HL-60 (cell line): ENCODE measurements at regions not wholly inside any gene's neighbourhood (a gene's known extent, or its start where the extent isn't known, plus 50 kb on each side); places are given as distances from the start of the nearest gene placed in this dataset.
"Not testable (repeated sequence)": the region's sequence is repeated elsewhere in the genome, so short reads cannot be mapped to it uniquely, and the experiment has no call there.

Experiments
- DNase-seq, 2 experiments: peaks; one replicate each; pipeline ENCODE4 v3.0.0-alpha.2; 2010 to 2020; ENCODE audit warnings: low read depth in 1 of 2, low spot score in 1 of 2
- H3K27ac ChIP-seq: fragments of 250-450 bp; sonication (Bioruptor Pico); replicated peaks from 2 replicates; pipeline ENCODE4 v1.5.1; 2020; ENCODE audit warnings: mild to moderate bottlenecking, moderate library complexity
- H3K27me3 ChIP-seq: fragments of 250-450 bp; sonication (Bioruptor Pico); 2 replicates; pipeline ENCODE4 v1.5.1; 2021; ENCODE audit warnings: mild to moderate bottlenecking, moderate library complexity; ENCODE audit not compliant: insufficient read depth, poor library complexity, severe bottlenecking
- H3K4me3 ChIP-seq: replicated peaks from 2 replicates; pipeline ENCODE4 v1.5.1; 2011; ENCODE audit warnings: mild to moderate bottlenecking, control low read depth, low read length; ENCODE audit not compliant: insufficient read depth
- CTCF ChIP-seq: IDR thresholded peaks from one replicate; pipeline ENCODE4 v1.5.1; 2011; ENCODE audit warnings: low read length, control low read depth, inconsistent platforms; ENCODE audit not compliant: insufficient read depth
- GABPA ChIP-seq: IDR thresholded peaks from 2 replicates; pipeline ENCODE4 v1.6.1; 2012; ENCODE audit warnings: low read depth
- POLR2AphosphoS5 ChIP-seq: IDR thresholded peaks from 2 replicates; pipeline ENCODE4 v1.6.1; 2012; ENCODE audit warnings: low read depth
- REST ChIP-seq: IDR thresholded peaks from 2 replicates; pipeline ENCODE4 v1.6.1; 2012; ENCODE audit warnings: low read depth; ENCODE audit not compliant: insufficient replicate concordance
- SPI1 ChIP-seq: IDR thresholded peaks from 2 replicates; pipeline ENCODE4 v1.6.1; 2012; ENCODE audit warnings: low read depth, mild to moderate bottlenecking, borderline replicate concordance

GRCh38 chr16:17743158-17743557 lies 272.4 kb upstream of the XYLT1 start:
- H3K4me3 ChIP-seq, result no peak overlapping the region
- no peak for DNase-seq
- no peaks in the 10 kb centered on the region for H3K27me3 ChIP-seq
- no peak overlapping the region for H3K27ac ChIP-seq
- TF ChIP-seq POLR2AphosphoS5 (no peak), SPI1 (no peak), REST (no peak), GABPA (no peak), CTCF (no peak)

DNA sequence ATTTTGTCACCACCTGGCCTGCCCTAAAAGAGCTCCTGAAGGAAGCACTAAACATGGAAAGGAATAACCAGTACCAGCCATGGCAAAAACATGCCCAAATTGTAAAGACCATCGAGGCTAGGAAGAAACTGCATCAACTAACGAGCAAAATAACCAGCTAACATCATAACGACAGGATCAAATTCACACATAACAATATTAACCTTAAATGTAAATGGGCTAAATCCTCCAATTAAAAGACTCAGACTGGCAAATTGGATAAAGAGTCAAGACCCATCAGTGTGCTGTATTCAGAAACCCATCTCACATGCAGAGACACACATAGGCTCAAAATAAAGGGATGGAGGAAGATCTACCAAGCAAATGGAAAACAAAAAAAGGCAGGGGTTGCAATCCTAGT lies 264.3 kb upstream of the XYLT1 start:
- not testable (repeated sequence) for H3K27ac ChIP-seq, DNase-seq, H3K27me3 ChIP-seq, H3K4me3 ChIP-seq

GRCh38 chr16:17729820-17730219 lies 259.1 kb upstream of the XYLT1 start:
- Histone ChIP-seq H3K27me3 (no peaks in the 10 kb centered on the region), H3K27ac (no peak overlapping the region), H3K4me3 (no peak overlapping the region)
- no peak for DNase-seq
- no peak for TF ChIP-seq SPI1
- TF ChIP-seq GABPA, result no peak
- no peak for TF ChIP-seq REST
- TF ChIP-seq CTCF, result no peak
- no peak for TF ChIP-seq POLR2AphosphoS5

DNA sequence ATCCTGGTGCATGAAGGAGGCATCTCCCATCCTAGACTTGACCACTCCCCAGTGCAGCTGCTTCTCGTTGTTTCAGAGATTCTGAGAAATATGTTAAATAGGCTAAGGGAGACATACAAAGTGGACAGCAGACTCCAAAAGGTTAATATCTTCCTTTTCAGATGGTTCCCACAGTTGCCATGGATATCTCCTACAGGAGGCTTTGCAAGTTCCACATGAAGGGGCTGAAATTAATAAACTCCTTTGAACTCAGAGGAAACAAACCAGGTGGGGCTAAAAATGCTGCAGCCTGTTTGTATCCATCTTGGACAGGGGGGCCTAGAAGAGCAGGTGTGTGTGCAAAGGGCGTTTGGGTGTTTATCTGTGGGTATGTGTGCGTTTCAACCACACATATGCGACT lies 257.4 kb upstream of the XYLT1 start:
- Histone ChIP-seq H3K27ac (no peak overlapping the region), H3K27me3 (no peaks in the 10 kb centered on the region), H3K4me3 (no peak overlapping the region)
- DNase-seq, result no peak
- TF ChIP-seq GABPA (no peak), POLR2AphosphoS5 (no peak), SPI1 (no peak), REST (no peak), CTCF (no peak)
